HepG2 (cell line): ENCODE measurements at regions not wholly inside any gene's neighbourhood (a gene's known extent, or its start where the extent isn't known, plus 50 kb on each side); places are given as distances from the start of the nearest gene placed in this dataset.

Experiments
- ATAC-seq: fragments of 200-7000 bp; cut with Tn5 transposase; 3 replicates; pipeline ENCODE4 v1.9.1; 2020; ENCODE audit warnings: mild to moderate bottlenecking, moderate library complexity
- BruUV-seq: library from RNA; stranded (reverse); fragments of 400-500 nt; replicated peaks from 2 replicates; lab custom pipeline; 2021; lab: Mats Ljungman, UMichigan
- CTCF ChIA-PET: fragments of 300-600 bp; formaldehyde crosslinking; extraction: SDS; loops from one replicate; lab custom pipeline; 2021; ENCODE audit warnings: low total read pairs, inconsistent platforms, low intra/inter-chr PET ratio; lab: Yijun Ruan, JAX
- POLR2A ChIA-PET: fragments of 350-600 bp; sonication (Branson Sonifier 250); formaldehyde crosslinking; loops from one replicate; lab custom pipeline; 2020; ENCODE audit warnings: antibody characterized with exemption, inconsistent platforms; lab: Yijun Ruan, JAX
- DNase-seq: peaks from one replicate; pipeline ENCODE4 v3.0.0-alpha.2; 2015; ENCODE audit warnings: low spot score
- FAIRE-seq: peaks from 3 replicates; lab custom pipeline; 2011; peaks lifted over from hg19 to GRCh38; lab: Jason Lieb, UNC
- H2AFZ ChIP-seq: one replicate; pipeline ENCODE4 v1.6.1; 2011; ENCODE audit warnings: low read length, inconsistent platforms
- H3K27ac ChIP-seq: fragments of 300-600 bp; 3 replicates; pipeline ENCODE4 v1.8.0; 2011; ENCODE audit warnings: mixed run types, mild to moderate bottlenecking, mixed read lengths, low read length, inconsistent platforms; ENCODE audit not compliant: insufficient read depth; ENCODE audit errors: extremely low read length
- H3K27me3 ChIP-seq, 2 experiments: fragments of 200-600 bp in 1 of 2; 2 replicates in 1 of 2; 3 replicates in 1 of 2; pipeline versions ENCODE4 v1.6.0 to v1.8.0; 2011; ENCODE audit warnings: low read length in 2 of 2, mild to moderate bottlenecking in 2 of 2, moderate library complexity in 2 of 2, inconsistent platforms in 1 of 2; ENCODE audit not compliant: insufficient read depth in 2 of 2, control insufficient read depth in 1 of 2
- H3K36me3 ChIP-seq, 2 experiments: fragments of 200-600 bp in 1 of 2; replicated peaks in 1 of 2; 2 replicates in 1 of 2; 3 replicates in 1 of 2; pipeline versions ENCODE4 v1.5.1 to v1.8.0; 2011; ENCODE audit warnings: low read length in 2 of 2, inconsistent platforms in 1 of 2; ENCODE audit not compliant: insufficient read depth in 2 of 2, control insufficient read depth in 1 of 2
- H3K4me1 ChIP-seq: 2 replicates; pipeline ENCODE4 v1.5.1; 2012; ENCODE audit warnings: low read length, inconsistent platforms; ENCODE audit not compliant: insufficient read depth
- H3K4me2 ChIP-seq: 2 replicates; pipeline ENCODE4 v1.6.0; 2011; ENCODE audit warnings: low read depth, low read length, inconsistent platforms
- H3K4me3 ChIP-seq, 3 experiments: fragments of 200-600 bp in 1 of 3; sonication (generic), shearing (Covaris generic) in 1 of 3; replicated peaks in 1 of 3; 2 replicates each; pipeline ENCODE4 v1.5.1; 2011 to 2016; ENCODE audit warnings: low read length in 3 of 3, inconsistent platforms in 2 of 3, low read depth in 2 of 3, mild to moderate bottlenecking in 2 of 3, control low read depth in 1 of 3, mixed read lengths in 1 of 3; ENCODE audit not compliant: insufficient read depth in 1 of 3
- H3K79me2 ChIP-seq: one replicate; pipeline ENCODE4 v1.6.1; 2011; ENCODE audit warnings: low read length, inconsistent platforms; ENCODE audit not compliant: insufficient read depth
- H3K9ac ChIP-seq: 2 replicates; pipeline ENCODE4 v1.6.0; 2011; ENCODE audit warnings: mild to moderate bottlenecking, low read depth, low read length, inconsistent platforms; ENCODE audit not compliant: insufficient read depth
- H3K9me3 ChIP-seq: 2 replicates; pipeline ENCODE4 v1.5.1; 2012; ENCODE audit warnings: mild to moderate bottlenecking, low read length
- H4K20me1 ChIP-seq: 2 replicates; pipeline ENCODE4 v1.6.0; 2011; ENCODE audit warnings: inconsistent platforms, mild to moderate bottlenecking, low read length, moderate library complexity; ENCODE audit not compliant: insufficient read depth
- CBFB ChIP-seq: sonication (generic); formaldehyde crosslinking; IDR thresholded peaks from 2 replicates; pipeline ENCODE4 v1.4.0; 2020; ENCODE audit warnings: missing genetic modification reagents
- IKZF4 ChIP-seq: sonication (generic); formaldehyde crosslinking; IDR thresholded peaks from 2 replicates; pipeline ENCODE4 v1.5.1; 2020; ENCODE audit warnings: borderline replicate concordance, mild to moderate bottlenecking, low read depth, missing genetic modification reagents; ENCODE audit errors: not compliant biosample characterization
- MATR3 ChIP-seq: sonication (generic); formaldehyde crosslinking; IDR thresholded peaks from 2 replicates; pipeline ENCODE4 v1.4.0; 2020; ENCODE audit warnings: missing genetic modification reagents
- MEIS1 ChIP-seq: sonication (generic); formaldehyde crosslinking; IDR thresholded peaks from 2 replicates; pipeline ENCODE4 v1.9.0; 2021; ENCODE audit warnings: mild to moderate bottlenecking, missing genetic modification reagents, moderate library complexity, borderline replicate concordance
- PHB2 ChIP-seq: fragments of 450-650 bp; IDR thresholded peaks from 2 replicates; pipeline ENCODE4 v1.6.1; 2018; ENCODE audit not compliant: partially characterized antibody
- SP140L ChIP-seq: sonication (generic); formaldehyde crosslinking; IDR thresholded peaks from 2 replicates; pipeline ENCODE4 v1.4.0; 2020; ENCODE audit warnings: missing genetic modification reagents, borderline replicate concordance
- ZMYM4 ChIP-seq: sonication (generic); formaldehyde crosslinking; IDR thresholded peaks from 2 replicates; pipeline ENCODE4 v1.8.1; 2023; ENCODE audit warnings: mild to moderate bottlenecking, missing genetic modification reagents
- ZNF205 ChIP-seq: IDR thresholded peaks from 2 replicates; pipeline ENCODE4 v1.6.1; 2018; ENCODE audit warnings: missing biosample characterization, missing genetic modification reagents
- ZZZ3 ChIP-seq: sonication (generic); formaldehyde crosslinking; IDR thresholded peaks from 2 replicates; pipeline ENCODE4 v1.4.0; 2020; ENCODE audit warnings: missing genetic modification reagents, mild to moderate bottlenecking, borderline replicate concordance
- WGBS: methylation state at CpG from one replicate; pipeline ENCODE4 v1.1.6; 2017; ENCODE audit warnings: low lambda C conversion rate; 5-methylcytosine and 5-hydroxymethylcytosine counted together
- in situ Hi-C: cut with HindIII; loops from 2 replicates; pipeline ENCODE4 v1.10.0; 2017; ENCODE audit warnings: low pct_unique_long_range_greater_than_20kb; ENCODE audit not compliant: extremely low pct_ligation_motif_present
- intact Hi-C: fragments of 100-400 bp; cut with micrococcal nuclease; formaldehyde crosslinking; loops from one replicate; pipeline ENCODE4 v1.10.0; 2022; ENCODE audit not compliant: unreplicated experiment
- TF ChIP-seq, protein P1 (sequence below): sonication (generic); formaldehyde crosslinking; IDR thresholded peaks from 2 replicates; pipeline ENCODE4 v1.5.0; 2020; ENCODE audit warnings: missing genetic modification reagents
- TF ChIP-seq, protein P2 (sequence below): sonication (generic); formaldehyde crosslinking; IDR thresholded peaks from 2 replicates; pipeline ENCODE4 v1.5.1; 2020; ENCODE audit warnings: missing genetic modification reagents, mild to moderate bottlenecking, borderline replicate concordance

DNA sequence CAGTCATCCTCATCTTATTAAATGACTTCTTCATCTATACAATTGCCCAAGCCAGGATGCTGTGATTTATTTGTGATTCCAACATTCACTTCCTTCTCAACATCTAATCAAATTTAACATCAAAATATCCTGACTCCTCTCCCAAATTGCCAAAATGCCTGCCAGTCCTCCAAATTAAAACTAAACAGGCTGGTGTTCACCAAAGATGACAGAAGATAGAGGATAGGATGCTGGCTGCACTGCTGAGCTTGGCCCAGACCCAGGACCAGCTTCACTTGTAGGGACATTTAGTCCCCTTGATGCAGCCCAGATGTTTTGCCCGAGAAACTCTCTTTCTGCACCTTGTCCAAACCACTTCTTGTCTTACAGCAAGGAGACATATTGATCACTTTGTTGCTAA is 540.0 kb upstream of the CNTNAP5 start:
- ChIA-PET CTCF (no interaction called here), POLR2A (no interaction called here)
- Histone ChIP-seq H3K4me1 (no peaks in the 10 kb centered on the region), H3K9ac (no peak overlapping the region), H3K27ac (no peak overlapping the region), H3K27me3 (no peaks in the 10 kb centered on the region), H3K9me3 (peaks cover 95% of the 10 kb centered on the region), H3K79me2 (no peaks in the 10 kb centered on the region), H3K4me3 (no peak overlapping the region), H4K20me1 (no peaks in the 10 kb centered on the region), H2AFZ (no peak overlapping the region), H3K36me3 (no peaks in the 10 kb centered on the region), H3K4me2 (no peak overlapping the region)
- WGBS: 0% methylated on average over 1 of the region's 1 CpG
- ATAC-seq (no peak), FAIRE-seq (no peak), DNase-seq (no peak)
- no TSS peak for BruUV-seq
- TF ChIP-seq, protein P1, sequence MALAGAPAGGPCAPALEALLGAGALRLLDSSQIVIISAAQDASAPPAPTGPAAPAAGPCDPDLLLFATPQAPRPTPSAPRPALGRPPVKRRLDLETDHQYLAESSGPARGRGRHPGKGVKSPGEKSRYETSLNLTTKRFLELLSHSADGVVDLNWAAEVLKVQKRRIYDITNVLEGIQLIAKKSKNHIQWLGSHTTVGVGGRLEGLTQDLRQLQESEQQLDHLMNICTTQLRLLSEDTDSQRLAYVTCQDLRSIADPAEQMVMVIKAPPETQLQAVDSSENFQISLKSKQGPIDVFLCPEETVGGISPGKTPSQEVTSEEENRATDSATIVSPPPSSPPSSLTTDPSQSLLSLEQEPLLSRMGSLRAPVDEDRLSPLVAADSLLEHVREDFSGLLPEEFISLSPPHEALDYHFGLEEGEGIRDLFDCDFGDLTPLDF (CRISPR knock-in tag): no peak
- TF ChIP-seq SP140L: no peak
- intact Hi-C loops: no loop called here
- in situ Hi-C loops: no loop called here

DNA sequence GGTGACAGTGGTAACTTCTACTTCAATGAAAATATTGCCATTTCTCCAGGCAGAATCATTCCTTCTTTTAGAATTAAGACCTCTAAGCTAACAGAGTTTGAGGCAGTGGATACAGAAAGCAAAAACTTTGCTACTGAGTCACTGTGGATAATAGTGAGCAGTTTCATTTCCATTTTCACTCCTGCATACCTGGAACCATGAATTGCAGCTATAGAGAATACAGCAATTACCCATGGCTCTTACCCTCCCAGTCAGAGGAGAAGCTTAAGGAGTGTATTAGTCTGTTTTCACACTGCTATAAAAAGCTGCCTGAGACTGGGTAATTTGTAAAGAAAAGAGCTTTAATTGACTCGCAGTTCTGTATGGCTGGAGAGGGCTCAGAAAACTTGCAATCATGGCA is 531.4 kb upstream of the CNTNAP5 start:
- in situ Hi-C loops: no loop called here
- WGBS: 0% methylated on average over 1 of the region's 1 CpG
- Histone ChIP-seq H3K4me2 (no peak overlapping the region), H3K4me3 (no peak overlapping the region), H3K9ac (no peak overlapping the region), H2AFZ (no peak overlapping the region), H3K4me1 (no peaks in the 10 kb centered on the region), H4K20me1 (no peaks in the 10 kb centered on the region), H3K27me3 (no peaks in the 10 kb centered on the region), H3K27ac (no peak overlapping the region), H3K79me2 (no peaks in the 10 kb centered on the region), H3K36me3 (no peaks in the 10 kb centered on the region), H3K9me3 (peaks cover 98% of the 10 kb centered on the region)
- DNase-seq (no peak), ATAC-seq (no peak), FAIRE-seq (no peak)
- POLR2A ChIA-PET: no interaction called here
- BruUV-seq: no TSS peak
- TF ChIP-seq MATR3 (no peak), ZZZ3 (no peak), IKZF4 (no peak), ZMYM4 (CRISPR knock-in tag) (no peak), ZNF205 (CRISPR knock-in tag) (no peak), CBFB (CRISPR knock-in tag) (no peak), MEIS1 (no peak), PHB2 (no peak)
- TF ChIP-seq, protein P2, sequence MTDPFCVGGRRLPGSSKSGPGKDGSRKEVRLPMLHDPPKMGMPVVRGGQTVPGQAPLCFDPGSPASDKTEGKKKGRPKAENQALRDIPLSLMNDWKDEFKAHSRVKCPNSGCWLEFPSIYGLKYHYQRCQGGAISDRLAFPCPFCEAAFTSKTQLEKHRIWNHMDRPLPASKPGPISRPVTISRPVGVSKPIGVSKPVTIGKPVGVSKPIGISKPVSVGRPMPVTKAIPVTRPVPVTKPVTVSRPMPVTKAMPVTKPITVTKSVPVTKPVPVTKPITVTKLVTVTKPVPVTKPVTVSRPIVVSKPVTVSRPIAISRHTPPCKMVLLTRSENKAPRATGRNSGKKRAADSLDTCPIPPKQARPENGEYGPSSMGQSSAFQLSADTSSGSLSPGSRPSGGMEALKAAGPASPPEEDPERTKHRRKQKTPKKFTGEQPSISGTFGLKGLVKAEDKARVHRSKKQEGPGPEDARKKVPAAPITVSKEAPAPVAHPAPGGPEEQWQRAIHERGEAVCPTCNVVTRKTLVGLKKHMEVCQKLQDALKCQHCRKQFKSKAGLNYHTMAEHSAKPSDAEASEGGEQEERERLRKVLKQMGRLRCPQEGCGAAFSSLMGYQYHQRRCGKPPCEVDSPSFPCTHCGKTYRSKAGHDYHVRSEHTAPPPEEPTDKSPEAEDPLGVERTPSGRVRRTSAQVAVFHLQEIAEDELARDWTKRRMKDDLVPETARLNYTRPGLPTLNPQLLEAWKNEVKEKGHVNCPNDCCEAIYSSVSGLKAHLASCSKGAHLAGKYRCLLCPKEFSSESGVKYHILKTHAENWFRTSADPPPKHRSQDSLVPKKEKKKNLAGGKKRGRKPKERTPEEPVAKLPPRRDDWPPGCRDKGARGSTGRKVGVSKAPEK (CRISPR knock-in tag): no peak
- intact Hi-C loops: no loop called here
- CTCF ChIA-PET: no interaction called here
